GM10248 (cell line): ENCODE measurements at regions not wholly inside any gene's neighbourhood (a gene's known extent, or its start where the extent isn't known, plus 50 kb on each side); places are given as distances from the start of the nearest gene placed in this dataset.

Experiments used
- CTCF ChIA-PET: fragments of 300-600 bp; sonication (Branson Sonifier 250); formaldehyde crosslinking; extraction: SDS; loops from one replicate; lab custom pipeline; 2021; ENCODE audit warnings: antibody characterized with exemption; lab: Yijun Ruan, JAX
- POLR2A ChIA-PET: fragments of 350-650 bp; sonication (Branson Sonifier 250); formaldehyde crosslinking; extraction: SDS; loops from one replicate; lab custom pipeline; 2020; ENCODE audit warnings: antibody characterized with exemption; lab: Yijun Ruan, JAX
- DNase-seq: peaks from one replicate; pipeline ENCODE4 v3.0.0; 2012; ENCODE audit errors: extremely low spot score
- TF ChIP-seq, protein P1 (sequence below): IDR thresholded peaks from 2 replicates; pipeline ENCODE4 v1.5.1; 2012; ENCODE audit warnings: mild to moderate bottlenecking, low read depth; ENCODE audit errors: extremely low read depth, missing control alignments, control extremely low read depth

DNA sequence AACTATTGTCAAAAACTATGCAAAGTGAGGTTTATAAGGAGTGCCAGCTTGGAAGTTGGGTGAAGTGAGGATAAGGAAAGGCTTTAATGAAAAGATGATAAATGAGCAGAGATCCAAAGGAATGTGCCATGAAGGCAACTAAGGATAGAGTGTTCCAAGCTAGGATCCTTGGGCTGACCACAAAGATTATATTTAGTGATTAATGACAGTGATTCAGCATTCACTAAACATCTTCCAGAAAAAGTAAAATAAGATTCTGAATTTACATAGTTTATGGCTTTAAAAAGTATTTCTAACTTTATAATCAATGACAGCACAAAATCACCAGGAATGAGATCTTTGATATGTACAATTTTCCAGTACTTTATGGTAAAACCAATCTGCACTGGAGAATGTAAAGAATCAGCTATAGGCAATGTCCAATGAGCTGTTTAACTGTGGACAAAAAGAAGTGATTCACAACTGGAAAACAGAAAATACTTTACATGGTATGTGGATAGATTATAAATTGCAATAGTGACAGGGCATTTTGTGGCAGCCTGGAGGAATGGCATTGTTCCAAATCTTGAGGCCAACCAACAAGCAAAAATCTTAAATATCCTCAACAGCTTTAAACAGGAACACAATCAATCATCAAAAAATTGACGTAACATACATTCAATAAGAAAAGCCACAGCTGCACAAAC is 91.2 kb upstream of the KCTD3 start:
- DNase-seq = no peak
- TF ChIP-seq, protein P1, sequence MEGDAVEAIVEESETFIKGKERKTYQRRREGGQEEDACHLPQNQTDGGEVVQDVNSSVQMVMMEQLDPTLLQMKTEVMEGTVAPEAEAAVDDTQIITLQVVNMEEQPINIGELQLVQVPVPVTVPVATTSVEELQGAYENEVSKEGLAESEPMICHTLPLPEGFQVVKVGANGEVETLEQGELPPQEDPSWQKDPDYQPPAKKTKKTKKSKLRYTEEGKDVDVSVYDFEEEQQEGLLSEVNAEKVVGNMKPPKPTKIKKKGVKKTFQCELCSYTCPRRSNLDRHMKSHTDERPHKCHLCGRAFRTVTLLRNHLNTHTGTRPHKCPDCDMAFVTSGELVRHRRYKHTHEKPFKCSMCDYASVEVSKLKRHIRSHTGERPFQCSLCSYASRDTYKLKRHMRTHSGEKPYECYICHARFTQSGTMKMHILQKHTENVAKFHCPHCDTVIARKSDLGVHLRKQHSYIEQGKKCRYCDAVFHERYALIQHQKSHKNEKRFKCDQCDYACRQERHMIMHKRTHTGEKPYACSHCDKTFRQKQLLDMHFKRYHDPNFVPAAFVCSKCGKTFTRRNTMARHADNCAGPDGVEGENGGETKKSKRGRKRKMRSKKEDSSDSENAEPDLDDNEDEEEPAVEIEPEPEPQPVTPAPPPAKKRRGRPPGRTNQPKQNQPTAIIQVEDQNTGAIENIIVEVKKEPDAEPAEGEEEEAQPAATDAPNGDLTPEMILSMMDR = no peak
- ChIA-PET CTCF (interaction anchor here (1.6 to 2.4 kb wide), 2 partner anchors 15 to 33 kb away, joined by 3 to 5 read pairs; no protein-coding TSS in a partner anchor), POLR2A (no interaction called here)

DNA sequence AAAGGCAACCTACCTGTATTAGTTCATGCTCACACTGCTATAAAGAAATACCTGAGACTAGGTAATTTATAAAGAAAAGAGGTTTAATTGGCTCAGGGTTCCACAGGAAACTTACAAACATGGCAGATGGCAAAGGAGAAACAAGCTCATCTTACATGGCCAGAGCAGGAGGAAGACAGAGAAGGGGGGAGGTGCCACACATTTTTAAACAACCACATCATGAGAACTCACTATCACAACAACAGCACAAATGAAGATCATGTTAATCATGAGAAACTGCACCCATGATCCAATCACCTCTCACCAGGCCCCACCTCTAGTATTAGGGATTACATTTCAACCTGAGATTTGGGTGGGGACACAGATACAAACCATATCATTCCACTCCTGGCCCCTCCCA is 90.6 kb upstream of the KCTD3 start:
- POLR2A ChIA-PET = no interaction called here
- TF ChIP-seq, protein P1 = no peak
- CTCF ChIA-PET = interaction anchor here (1.2 to 2.4 kb wide), 3 partner anchors 11 to 22 kb away, joined by 3 to 5 read pairs (median 4); no protein-coding TSS in a partner anchor
- no peak for DNase-seq

- CTCF ChIA-PET = interaction anchor here (0.8 to 1.4 kb wide), 3 partner anchors 10 to 80 kb away, joined by 3 to 4 read pairs (median 3); no protein-coding TSS in a partner anchor
- POLR2A ChIA-PET = no interaction called here
- TF ChIP-seq, protein P1 = no peak
- no peak for DNase-seq
These were observed 89.5 kb upstream of the KCTD3 start for GRCh38 chr1:215477632-215478031.

DNA sequence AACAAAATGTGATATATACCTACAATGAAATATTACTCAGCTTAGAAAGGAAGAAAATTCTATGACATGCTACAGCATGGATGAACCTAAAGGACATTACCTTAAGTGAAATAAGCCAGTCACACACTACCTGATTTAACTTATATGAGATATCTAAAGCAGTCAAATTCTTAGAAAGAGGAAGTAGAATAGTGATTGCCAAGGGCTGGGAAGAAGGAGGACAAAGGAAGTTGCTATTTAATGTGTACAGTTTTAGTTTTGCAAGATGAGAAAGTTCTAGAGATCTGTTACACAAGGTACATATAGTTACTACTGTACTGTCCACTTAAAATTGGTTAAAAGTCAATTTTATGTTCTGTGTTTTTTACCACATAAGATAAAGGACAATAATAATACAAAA is 87.5 kb upstream of the KCTD3 start:
- ChIA-PET POLR2A (no interaction called here), CTCF (interaction anchor here (1.4 kb wide), 1 partner anchor 19 kb away, joined by 5 read pairs; no protein-coding TSS in a partner anchor)

GRCh38 chr1:215482079-215482478 is 85.0 kb upstream of the KCTD3 start:
- TF ChIP-seq, protein P1 = no peak

More for the DNA sequence above, 87.5 kb upstream of the KCTD3 start:
- no peak for DNase-seq
- TF ChIP-seq, protein P1 = no peak

GRCh38 chr1:215484171-215484939 is 82.7 kb upstream of the KCTD3 start:
- TF ChIP-seq, protein P1 = no peak
- ChIA-PET CTCF (interaction anchor here (1.2 to 1.5 kb wide), 2 partner anchors 12 to 42 kb away, joined by 3 to 4 read pairs; no protein-coding TSS in a partner anchor), POLR2A (no interaction called here)
- no peak for DNase-seq

More at GRCh38 chr1:215482079-215482478, 85.0 kb upstream of the KCTD3 start:
- ChIA-PET CTCF (interaction anchor here (1.4 kb wide), 1 partner anchor 13 kb away, joined by 4 read pairs; no protein-coding TSS in a partner anchor), POLR2A (no interaction called here)
- no peak for DNase-seq
